ENCODE measurements at regions not wholly inside any gene's neighbourhood (a gene's known extent, or its start where the extent isn't known, plus 50 kb on each side); places are given as distances from the start of the nearest gene placed in this dataset.

- H3K27me3 Mint-ChIP-seq, result no peaks in the 10 kb centered on the region
- H3K4me1 Mint-ChIP-seq (ENCODE audit: unreplicated experiment), result peaks cover 4% of the 10 kb centered on the region
- peak overlapping the region; percentile 18 for H3K27ac Mint-ChIP-seq
- no peak for DNase-seq (ENCODE audit: extremely low spot score, unreplicated experiment)
- H3K9me3 Mint-ChIP-seq, result no peaks in the 10 kb centered on the region
- TF ChIP-seq, protein P1, sequence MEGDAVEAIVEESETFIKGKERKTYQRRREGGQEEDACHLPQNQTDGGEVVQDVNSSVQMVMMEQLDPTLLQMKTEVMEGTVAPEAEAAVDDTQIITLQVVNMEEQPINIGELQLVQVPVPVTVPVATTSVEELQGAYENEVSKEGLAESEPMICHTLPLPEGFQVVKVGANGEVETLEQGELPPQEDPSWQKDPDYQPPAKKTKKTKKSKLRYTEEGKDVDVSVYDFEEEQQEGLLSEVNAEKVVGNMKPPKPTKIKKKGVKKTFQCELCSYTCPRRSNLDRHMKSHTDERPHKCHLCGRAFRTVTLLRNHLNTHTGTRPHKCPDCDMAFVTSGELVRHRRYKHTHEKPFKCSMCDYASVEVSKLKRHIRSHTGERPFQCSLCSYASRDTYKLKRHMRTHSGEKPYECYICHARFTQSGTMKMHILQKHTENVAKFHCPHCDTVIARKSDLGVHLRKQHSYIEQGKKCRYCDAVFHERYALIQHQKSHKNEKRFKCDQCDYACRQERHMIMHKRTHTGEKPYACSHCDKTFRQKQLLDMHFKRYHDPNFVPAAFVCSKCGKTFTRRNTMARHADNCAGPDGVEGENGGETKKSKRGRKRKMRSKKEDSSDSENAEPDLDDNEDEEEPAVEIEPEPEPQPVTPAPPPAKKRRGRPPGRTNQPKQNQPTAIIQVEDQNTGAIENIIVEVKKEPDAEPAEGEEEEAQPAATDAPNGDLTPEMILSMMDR (conservative IDR thresholded peaks at IDR 0.05), result no peak
- no peak overlapping the region for H3K4me3 Mint-ChIP-seq
- H3K36me3 Mint-ChIP-seq, result no peaks in the 10 kb centered on the region
Observed at GRCh38 chr12:25372002-25372401, 121.3 kb upstream of the KRAS start.

DNA sequence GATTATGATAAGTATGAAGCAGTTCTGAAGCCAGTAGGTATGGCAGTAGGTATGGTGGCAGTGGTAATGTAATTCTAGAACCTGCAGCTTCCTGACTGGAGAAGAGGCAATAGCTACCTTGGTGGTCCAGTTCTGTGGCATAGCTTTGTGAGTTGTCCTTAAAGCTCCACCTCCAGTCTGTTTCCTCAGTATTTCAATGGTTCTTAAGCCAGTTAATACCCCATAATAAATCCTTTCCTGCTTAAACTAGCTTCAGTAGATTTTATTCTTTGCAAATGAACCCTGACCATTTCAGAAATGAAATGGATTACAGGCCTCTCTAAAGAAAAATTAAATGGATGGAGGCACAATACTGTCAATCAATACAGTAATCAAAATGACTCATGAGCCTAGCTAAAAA, 117.8 kb upstream of the KRAS start:
- no peaks in the 10 kb centered on the region for H3K36me3 Mint-ChIP-seq
- no peaks in the 10 kb centered on the region for H3K27me3 Mint-ChIP-seq
- no peaks in the 10 kb centered on the region for H3K9me3 Mint-ChIP-seq
- no peak overlapping the region for H3K27ac Mint-ChIP-seq
- peaks cover 10% of the 10 kb centered on the region for H3K4me1 Mint-ChIP-seq (ENCODE audit: unreplicated experiment)
- DNase-seq (ENCODE audit: extremely low spot score, unreplicated experiment), result no peak
- no peak overlapping the region for H3K4me3 Mint-ChIP-seq
- TF ChIP-seq, protein P1 (conservative IDR thresholded peaks at IDR 0.05), result no peak

- H3K4me1 Mint-ChIP-seq (ENCODE audit: unreplicated experiment), result peaks cover 6% of the 10 kb centered on the region
- no peaks in the 10 kb centered on the region for H3K36me3 Mint-ChIP-seq
- no peak overlapping the region for H3K27ac Mint-ChIP-seq
- no peak for DNase-seq (ENCODE audit: extremely low spot score, unreplicated experiment)
- H3K9me3 Mint-ChIP-seq, result peaks cover 3% of the 10 kb centered on the region
- no peak overlapping the region for H3K4me3 Mint-ChIP-seq
- TF ChIP-seq, protein P1 (conservative IDR thresholded peaks at IDR 0.05), result no peak
- H3K27me3 Mint-ChIP-seq, result peaks cover 3% of the 10 kb centered on the region
Observed at GRCh38 chr12:25366122-25366521, 115.4 kb upstream of the KRAS start.

DNA sequence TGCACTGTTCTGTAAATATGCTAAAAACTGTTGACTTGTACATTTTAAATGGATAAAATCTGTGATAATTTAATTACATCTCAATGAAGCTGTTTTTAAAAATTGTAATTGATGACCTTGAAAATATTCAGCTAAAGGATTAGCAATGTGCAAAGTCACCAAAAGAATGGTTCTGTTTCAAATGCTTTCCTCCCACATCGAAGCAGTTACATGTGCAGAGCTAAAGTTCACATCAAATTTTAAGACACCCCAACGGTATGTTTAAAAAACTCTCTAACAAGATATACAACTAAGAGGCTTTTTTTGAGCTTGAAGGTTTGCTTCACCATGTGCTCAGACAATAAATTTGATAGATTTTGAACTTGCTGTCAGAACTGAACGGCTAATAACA, 114.6 kb upstream of the KRAS start:
- Mint-ChIP-seq H3K4me1 (ENCODE audit: unreplicated experiment) (peaks cover 6% of the 10 kb centered on the region), H3K36me3 (no peaks in the 10 kb centered on the region), H3K9me3 (peaks cover 3% of the 10 kb centered on the region), H3K27me3 (peaks cover 3% of the 10 kb centered on the region), H3K4me3 (peak overlapping the region; percentile 27), H3K27ac (peak overlapping the region; percentile 64)
- DNase-seq (ENCODE audit: extremely low spot score, unreplicated experiment), result no peak
- TF ChIP-seq, protein P1 (conservative IDR thresholded peaks at IDR 0.05), result no peak

GRCh38 chr12:25364529-25365339, 114.0 kb upstream of the KRAS start:
- TF ChIP-seq, protein P1 (conservative IDR thresholded peaks at IDR 0.05), result no peak
- peaks cover 3% of the 10 kb centered on the region for H3K27me3 Mint-ChIP-seq
- H3K27ac Mint-ChIP-seq, result peak overlapping the region; percentile 64
- H3K4me1 Mint-ChIP-seq (ENCODE audit: unreplicated experiment), result peaks cover 6% of the 10 kb centered on the region
- H3K36me3 Mint-ChIP-seq, result no peaks in the 10 kb centered on the region
- H3K9me3 Mint-ChIP-seq, result peaks cover 3% of the 10 kb centered on the region
- H3K4me3 Mint-ChIP-seq, result peak overlapping the region; percentile 27
- DNase-seq (ENCODE audit: extremely low spot score, unreplicated experiment), result no peak
